22Rv1 (cell line): ENCODE measurements at regions not wholly inside any gene's neighbourhood (a gene's known extent, or its start where the extent isn't known, plus 50 kb on each side); places are given as distances from the start of the nearest gene placed in this dataset.

Source experiments
- CTCF ChIP-seq: fragments of 450-650 bp; IDR thresholded peaks from 2 replicates; pipeline ENCODE4 v1.5.1; 2017; ENCODE audit warnings: mild to moderate bottlenecking
- ZFX ChIP-seq: fragments of 450-650 bp; IDR thresholded peaks from 2 replicates; pipeline ENCODE4 v1.6.1; 2017; ENCODE audit warnings: antibody characterized with exemption, borderline replicate concordance

- TF ChIP-seq CTCF (no peak), ZFX (no peak)
Observed at GRCh38 chr6:82741996-82742385, 323.6 kb downstream of the UBE3D start.
